HK-2 (cell line): ENCODE measurements at regions not wholly inside any gene's neighbourhood (a gene's known extent, or its start where the extent isn't known, plus 50 kb on each side); places are given as distances from the start of the nearest gene placed in this dataset.

Source experiments
- DNase-seq: peaks from one replicate; pipeline ENCODE4 v3.0.0-alpha.2; 2018; ENCODE audit not compliant: unreplicated experiment

- DNase-seq = no peak
These were observed 55.1 kb upstream of the SLC25A26 start for GRCh38 chr3:66165660-66166059.

- DNase-seq = no peak
These were observed 56.6 kb upstream of the SLC25A26 start for GRCh38 chr3:66164155-66164554.

GRCh38 chr3:66163222-66163621 is 57.6 kb upstream of the SLC25A26 start:
- no peak for DNase-seq

- DNase-seq = no peak
These were observed 58.0 kb upstream of the SLC25A26 start for GRCh38 chr3:66162766-66163165.

GRCh38 chr3:66158933-66159683 is 61.7 kb upstream of the SLC25A26 start:
- no peak for DNase-seq

GRCh38 chr3:66154444-66154861 is 66.3 kb upstream of the SLC25A26 start:
- DNase-seq = no peak

- DNase-seq = no peak
These were observed 67.0 kb upstream of the SLC25A26 start for GRCh38 chr3:66153481-66154443.

GRCh38 chr3:66152336-66152735 is 68.5 kb upstream of the SLC25A26 start:
- DNase-seq = no peak

- DNase-seq = no peak
These were observed 69.8 kb upstream of the SLC25A26 start for GRCh38 chr3:66150977-66151376.

GRCh38 chr3:66149269-66149668 is 71.5 kb upstream of the SLC25A26 start:
- DNase-seq = no peak

- no peak for DNase-seq
These were observed 75.4 kb upstream of the SLC25A26 start for GRCh38 chr3:66145408-66145733.

GRCh38 chr3:66144568-66145407 is 76.0 kb upstream of the SLC25A26 start:
- DNase-seq = no peak

- DNase-seq = no peak
These were observed 78.7 kb upstream of the SLC25A26 start for GRCh38 chr3:66142079-66142478.

GRCh38 chr3:66140743-66141372 is 79.9 kb upstream of the SLC25A26 start:
- DNase-seq = no peak

GRCh38 chr3:66140106-66140505 is 80.7 kb upstream of the SLC25A26 start:
- no peak for DNase-seq

GRCh38 chr3:66139415-66139814 is 81.4 kb upstream of the SLC25A26 start:
- DNase-seq = no peak

GRCh38 chr3:66138336-66139313 is 82.2 kb upstream of the SLC25A26 start:
- peak; percentile 49 for DNase-seq

- no peak for DNase-seq
These were observed 84.2 kb upstream of the SLC25A26 start for GRCh38 chr3:66136597-66136996.

GRCh38 chr3:66133853-66134445 is 86.9 kb upstream of the SLC25A26 start:
- no peak for DNase-seq
